SK-N-SH treated with all-trans-retinoic acid at 6 μM for 48 hours (cell line): ENCODE measurements at regions not wholly inside any gene's neighbourhood (a gene's known extent, or its start where the extent isn't known, plus 50 kb on each side); places are given as distances from the start of the nearest gene placed in this dataset.

Experiments used
- BACH2 ChIP-seq: fragments of 250-450 bp; sonication (Bioruptor Pico); IDR thresholded peaks from 2 replicates; pipeline ENCODE4 v1.9.0; 2021; ENCODE audit warnings: mild to moderate bottlenecking, borderline replicate concordance
- ISL1 ChIP-seq: fragments of 250-450 bp; sonication (Bioruptor Pico); IDR thresholded peaks from 2 replicates; pipeline ENCODE4 v2.1.2; 2022; ENCODE audit warnings: mild to moderate bottlenecking, moderate library complexity
- OSR1 ChIP-seq: fragments of 250-450 bp; sonication (Bioruptor Pico); IDR thresholded peaks from 2 replicates; pipeline ENCODE4 v1.8.0; 2022; ENCODE audit warnings: moderate library complexity, mild to moderate bottlenecking, inconsistent platforms
- TOX ChIP-seq: fragments of 250-450 bp; sonication (Bioruptor Pico); IDR thresholded peaks from 2 replicates; pipeline ENCODE4 v1.8.0; 2021; ENCODE audit warnings: mild to moderate bottlenecking, moderate library complexity, borderline replicate concordance
- ZC3H10 ChIP-seq: fragments of 250-450 bp; sonication (Bioruptor Pico); IDR thresholded peaks from 2 replicates; pipeline ENCODE4 v1.5.1; 2021; ENCODE audit warnings: mild to moderate bottlenecking, moderate library complexity
- ZFP3 ChIP-seq: fragments of 250-450 bp; sonication (Bioruptor Pico); IDR thresholded peaks from 2 replicates; pipeline ENCODE4 v1.5.0; 2020; ENCODE audit warnings: mild to moderate bottlenecking, moderate library complexity
- ZFP30 ChIP-seq: fragments of 450-650 bp; formaldehyde crosslinking; IDR thresholded peaks from 2 replicates; pipeline ENCODE4 v1.5.0; 2022; ENCODE audit warnings: mild to moderate bottlenecking, moderate library complexity
- ZNF565 ChIP-seq: fragments of 450-650 bp; formaldehyde crosslinking; conservative IDR thresholded peaks from 2 replicates; pipeline ENCODE4 v1.5.0; 2020; ENCODE audit warnings: low read depth, mild to moderate bottlenecking, moderate library complexity
- ZNF70 ChIP-seq: fragments of 450-650 bp; formaldehyde crosslinking; IDR thresholded peaks from 2 replicates; pipeline ENCODE4 v1.5.0; 2020; ENCODE audit warnings: mild to moderate bottlenecking, moderate library complexity
- ZNF8 ChIP-seq: fragments of 450-650 bp; formaldehyde crosslinking; IDR thresholded peaks from 2 replicates; pipeline ENCODE4 v1.5.0; 2020; ENCODE audit warnings: mild to moderate bottlenecking, moderate library complexity
- TF ChIP-seq, protein P1 (sequence below): fragments of 250-450 bp; sonication (Bioruptor Pico); IDR thresholded peaks from 2 replicates; pipeline ENCODE4 v1.5.1; 2020; ENCODE audit warnings: low read depth, mild to moderate bottlenecking, moderate library complexity
- TF ChIP-seq, protein P2 (sequence below): fragments of 250-450 bp; sonication (Bioruptor Pico); IDR thresholded peaks from 2 replicates; pipeline ENCODE4 v1.5.1; 2021; ENCODE audit warnings: mild to moderate bottlenecking, moderate library complexity
- TF ChIP-seq, protein P3 (sequence below): fragments of 250-450 bp; sonication (Bioruptor Pico); IDR thresholded peaks from 2 replicates; pipeline ENCODE4 v1.8.0; 2020; ENCODE audit warnings: mild to moderate bottlenecking, moderate library complexity, borderline replicate concordance
- TF ChIP-seq, protein P4 (sequence below): fragments of 250-450 bp; sonication (Bioruptor Pico); IDR thresholded peaks from 2 replicates; pipeline ENCODE4 v1.8.0; 2021; ENCODE audit warnings: low read depth, mild to moderate bottlenecking, moderate library complexity, borderline replicate concordance

DNA sequence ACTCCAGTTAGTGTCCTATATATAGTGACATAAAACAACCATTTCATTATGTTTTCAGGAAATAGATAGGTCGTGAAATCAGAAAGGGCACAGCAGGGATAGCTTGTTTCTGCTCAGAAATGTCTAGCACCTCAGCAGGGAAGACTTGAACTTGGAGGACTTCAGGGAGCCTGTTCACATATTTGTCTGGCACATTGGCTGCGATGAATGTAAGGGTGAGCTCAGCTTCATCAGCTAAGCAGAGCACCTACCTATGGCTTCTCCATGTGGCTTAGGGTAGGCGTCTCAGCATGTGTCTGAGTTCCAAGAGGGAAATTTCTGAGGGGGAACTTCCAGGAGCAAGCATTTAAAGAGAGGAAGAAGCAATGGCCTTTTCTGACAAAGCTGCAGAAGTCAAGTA lies 126.2 kb downstream of the PCDH10 start:
- TF ChIP-seq ZNF8 (no peak), TOX (CRISPR knock-in tag) (no peak), ISL1 (CRISPR knock-in tag) (no peak), BACH2 (no peak), OSR1 (CRISPR knock-in tag) (no peak), ZNF70 (CRISPR knock-in tag) (no peak), ZC3H10 (CRISPR knock-in tag) (no peak), ZNF565 (CRISPR knock-in tag) (no peak), ZFP3 (no peak), ZFP30 (CRISPR knock-in tag) (no peak)
- TF ChIP-seq, protein P1, sequence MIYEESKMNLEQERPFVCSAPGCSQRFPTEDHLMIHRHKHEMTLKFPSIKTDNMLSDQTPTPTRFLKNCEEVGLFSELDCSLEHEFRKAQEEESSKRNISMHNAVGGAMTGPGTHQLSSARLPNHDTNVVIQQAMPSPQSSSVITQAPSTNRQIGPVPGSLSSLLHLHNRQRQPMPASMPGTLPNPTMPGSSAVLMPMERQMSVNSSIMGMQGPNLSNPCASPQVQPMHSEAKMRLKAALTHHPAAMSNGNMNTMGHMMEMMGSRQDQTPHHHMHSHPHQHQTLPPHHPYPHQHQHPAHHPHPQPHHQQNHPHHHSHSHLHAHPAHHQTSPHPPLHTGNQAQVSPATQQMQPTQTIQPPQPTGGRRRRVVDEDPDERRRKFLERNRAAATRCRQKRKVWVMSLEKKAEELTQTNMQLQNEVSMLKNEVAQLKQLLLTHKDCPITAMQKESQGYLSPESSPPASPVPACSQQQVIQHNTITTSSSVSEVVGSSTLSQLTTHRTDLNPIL: no peak
- TF ChIP-seq, protein P2, sequence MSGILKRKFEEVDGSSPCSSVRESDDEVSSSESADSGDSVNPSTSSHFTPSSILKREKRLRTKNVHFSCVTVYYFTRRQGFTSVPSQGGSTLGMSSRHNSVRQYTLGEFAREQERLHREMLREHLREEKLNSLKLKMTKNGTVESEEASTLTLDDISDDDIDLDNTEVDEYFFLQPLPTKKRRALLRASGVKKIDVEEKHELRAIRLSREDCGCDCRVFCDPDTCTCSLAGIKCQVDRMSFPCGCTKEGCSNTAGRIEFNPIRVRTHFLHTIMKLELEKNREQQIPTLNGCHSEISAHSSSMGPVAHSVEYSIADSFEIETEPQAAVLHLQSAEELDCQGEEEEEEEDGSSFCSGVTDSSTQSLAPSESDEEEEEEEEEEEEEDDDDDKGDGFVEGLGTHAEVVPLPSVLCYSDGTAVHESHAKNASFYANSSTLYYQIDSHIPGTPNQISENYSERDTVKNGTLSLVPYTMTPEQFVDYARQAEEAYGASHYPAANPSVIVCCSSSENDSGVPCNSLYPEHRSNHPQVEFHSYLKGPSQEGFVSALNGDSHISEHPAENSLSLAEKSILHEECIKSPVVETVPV (CRISPR knock-in tag): no peak
- TF ChIP-seq, protein P3, sequence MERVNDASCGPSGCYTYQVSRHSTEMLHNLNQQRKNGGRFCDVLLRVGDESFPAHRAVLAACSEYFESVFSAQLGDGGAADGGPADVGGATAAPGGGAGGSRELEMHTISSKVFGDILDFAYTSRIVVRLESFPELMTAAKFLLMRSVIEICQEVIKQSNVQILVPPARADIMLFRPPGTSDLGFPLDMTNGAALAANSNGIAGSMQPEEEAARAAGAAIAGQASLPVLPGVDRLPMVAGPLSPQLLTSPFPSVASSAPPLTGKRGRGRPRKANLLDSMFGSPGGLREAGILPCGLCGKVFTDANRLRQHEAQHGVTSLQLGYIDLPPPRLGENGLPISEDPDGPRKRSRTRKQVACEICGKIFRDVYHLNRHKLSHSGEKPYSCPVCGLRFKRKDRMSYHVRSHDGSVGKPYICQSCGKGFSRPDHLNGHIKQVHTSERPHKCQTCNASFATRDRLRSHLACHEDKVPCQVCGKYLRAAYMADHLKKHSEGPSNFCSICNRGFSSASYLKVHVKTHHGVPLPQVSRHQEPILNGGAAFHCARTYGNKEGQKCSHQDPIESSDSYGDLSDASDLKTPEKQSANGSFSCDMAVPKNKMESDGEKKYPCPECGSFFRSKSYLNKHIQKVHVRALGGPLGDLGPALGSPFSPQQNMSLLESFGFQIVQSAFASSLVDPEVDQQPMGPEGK (CRISPR knock-in tag): no peak
- TF ChIP-seq, protein P4, sequence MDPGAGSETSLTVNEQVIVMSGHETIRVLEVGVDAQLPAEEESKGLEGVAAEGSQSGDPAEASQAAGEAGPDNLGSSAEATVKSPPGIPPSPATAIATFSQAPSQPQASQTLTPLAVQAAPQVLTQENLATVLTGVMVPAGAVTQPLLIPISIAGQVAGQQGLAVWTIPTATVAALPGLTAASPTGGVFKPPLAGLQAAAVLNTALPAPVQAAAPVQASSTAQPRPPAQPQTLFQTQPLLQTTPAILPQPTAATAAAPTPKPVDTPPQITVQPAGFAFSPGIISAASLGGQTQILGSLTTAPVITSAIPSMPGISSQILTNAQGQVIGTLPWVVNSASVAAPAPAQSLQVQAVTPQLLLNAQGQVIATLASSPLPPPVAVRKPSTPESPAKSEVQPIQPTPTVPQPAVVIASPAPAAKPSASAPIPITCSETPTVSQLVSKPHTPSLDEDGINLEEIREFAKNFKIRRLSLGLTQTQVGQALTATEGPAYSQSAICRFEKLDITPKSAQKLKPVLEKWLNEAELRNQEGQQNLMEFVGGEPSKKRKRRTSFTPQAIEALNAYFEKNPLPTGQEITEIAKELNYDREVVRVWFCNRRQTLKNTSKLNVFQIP (CRISPR knock-in tag): no peak
